ENCODE measurements at regions not wholly inside any gene's neighbourhood (a gene's known extent, or its start where the extent isn't known, plus 50 kb on each side); places are given as distances from the start of the nearest gene placed in this dataset.

- POLR2A ChIA-PET = no interaction called here
Observed at GRCh38 chr2:145184741-145185651, 665.1 kb upstream of the ZEB2 start.

GRCh38 chr2:145169285-145169684 lies 649.4 kb upstream of the ZEB2 start:
- no peak for TF ChIP-seq POLR2AphosphoS5 (IDR thresholded peaks at IDR 0.05; ENCODE audit: low read depth, low read length)
- no peak for TF ChIP-seq SIN3A (IDR thresholded peaks at IDR 0.05; ENCODE audit: borderline replicate concordance, insufficient read depth, low read depth, low read length)
- TF ChIP-seq REST (IDR thresholded peaks at IDR 0.05; ENCODE audit: insufficient read depth in 1 of 2, low read depth in 2 of 2, low read length in 1 of 2) = no peak
- no peak for TF ChIP-seq TCF7L2 (IDR thresholded peaks at IDR 0.05; ENCODE audit: low read depth, low read length)
- TF ChIP-seq CTCF (IDR thresholded peaks at IDR 0.05) = no peak
- POLR2A ChIA-PET = no interaction called here

More at GRCh38 chr2:145184741-145185651, 665.1 kb upstream of the ZEB2 start:
- BruUV-seq (replicated peaks) = no TSS peak
- in situ Hi-C loops (cut with HindIII; ENCODE audit: low pct_unique_long_range_greater_than_20kb, low sequenced_read_pairs) (no loop called here), intact Hi-C loops (cut with micrococcal nuclease; ENCODE audit: unreplicated experiment) (no loop called here)
- H3K4me3 ChIP-seq (ENCODE audit: low read depth in 2 of 2, low read length in 2 of 2) = no peak overlapping the region
- no peak for DNase-seq (ENCODE audit: low read depth, low spot score)
- no peak overlapping the region for H3K27ac ChIP-seq (ENCODE audit: low read length)
- no peaks in the 10 kb centered on the region for H3K27me3 ChIP-seq (ENCODE audit: control insufficient read depth, insufficient read depth, low read length)
- H3K4me1 ChIP-seq (ENCODE audit: control insufficient read depth, insufficient read depth, low read length) = no peaks in the 10 kb centered on the region
- no peaks in the 10 kb centered on the region for H3K9me3 ChIP-seq (ENCODE audit: control insufficient read depth, insufficient read depth, low read depth, low read length)
- TF ChIP-seq TCF7L2 (IDR thresholded peaks at IDR 0.05; ENCODE audit: low read depth, low read length) = no peak
- TF ChIP-seq REST (IDR thresholded peaks at IDR 0.05; ENCODE audit: insufficient read depth in 1 of 2, low read depth in 2 of 2, low read length in 1 of 2) = no peak
- TF ChIP-seq SIN3A (IDR thresholded peaks at IDR 0.05; ENCODE audit: borderline replicate concordance, insufficient read depth, low read depth, low read length) = no peak
- TF ChIP-seq CTCF (IDR thresholded peaks at IDR 0.05) = no peak
- no peak for TF ChIP-seq POLR2AphosphoS5 (IDR thresholded peaks at IDR 0.05; ENCODE audit: low read depth, low read length)
- no peak for ATAC-seq
- CTCF ChIA-PET = no interaction called here
- no peaks in the 10 kb centered on the region for H3K36me3 ChIP-seq (ENCODE audit: control insufficient read depth, insufficient read depth, low read length)

More at GRCh38 chr2:145169285-145169684, 649.4 kb upstream of the ZEB2 start:
- BruUV-seq (replicated peaks) = no TSS peak
- in situ Hi-C loops (cut with HindIII; ENCODE audit: low pct_unique_long_range_greater_than_20kb, low sequenced_read_pairs) (no loop called here), intact Hi-C loops (cut with micrococcal nuclease; ENCODE audit: unreplicated experiment) (no loop called here)
- DNase-seq (ENCODE audit: low read depth, low spot score) (no peak), ATAC-seq (no peak)
- no peaks in the 10 kb centered on the region; the same call in 1 of the 2 replicates for H3K9me3 ChIP-seq (ENCODE audit: control insufficient read depth, insufficient read depth, low read depth, low read length)
- no peak overlapping the region for H3K4me3 ChIP-seq (ENCODE audit: low read depth in 2 of 2, low read length in 2 of 2)
- H3K4me1 ChIP-seq (ENCODE audit: control insufficient read depth, insufficient read depth, low read length) = no peaks in the 10 kb centered on the region
- no peaks in the 10 kb centered on the region for H3K27me3 ChIP-seq (ENCODE audit: control insufficient read depth, insufficient read depth, low read length)
- no peak overlapping the region for H3K27ac ChIP-seq (ENCODE audit: low read length)
- CTCF ChIA-PET = no interaction called here
- no peaks in the 10 kb centered on the region for H3K36me3 ChIP-seq (ENCODE audit: control insufficient read depth, insufficient read depth, low read length)
